Endothelial cell of umbilical vein (primary cell): ENCODE measurements at regions not wholly inside any gene's neighbourhood (a gene's known extent, or its start where the extent isn't known, plus 50 kb on each side); places are given as distances from the start of the nearest gene placed in this dataset.

Experiments used
- BruUV-seq: library from RNA; stranded (reverse); fragments of 400-500 nt; replicated peaks from 2 replicates; lab custom pipeline; 2021; lab: Mats Ljungman, UMichigan
- CTCF ChIA-PET: fragments of 300-600, 350-600 bp; sonication (Branson Sonifier 250); formaldehyde crosslinking; loops from one replicate; lab custom pipeline; 2021; ENCODE audit warnings: antibody characterized with exemption, inconsistent platforms; lab: Charles Lee
- POLR2A ChIA-PET: fragments of 300-600, 350-600 bp; sonication (Branson Sonifier 250); formaldehyde crosslinking; loops from one replicate; lab custom pipeline; 2021; ENCODE audit warnings: antibody characterized with exemption, inconsistent platforms; lab: Charles Lee
- DNase-seq: peaks from one replicate; pipeline ENCODE4 v3.0.0-alpha.2; 2011; ENCODE audit warnings: low read depth, low spot score
- FAIRE-seq: peaks from 2 replicates; lab custom pipeline; 2011; peaks lifted over from hg19 to GRCh38; lab: Jason Lieb, UNC
- H2AFZ ChIP-seq: 2 replicates; pipeline ENCODE4 v1.6.0; 2012; ENCODE audit warnings: low read depth, low read length, control low read depth, inconsistent platforms
- H3K27ac ChIP-seq: 2 replicates; pipeline ENCODE4 v1.5.1; 2011; ENCODE audit warnings: low read depth, mild to moderate bottlenecking, control low read depth, low read length, moderate library complexity; ENCODE audit not compliant: insufficient read depth
- H3K27me3 ChIP-seq, 2 experiments: 2 replicates each; pipeline versions ENCODE4 v1.6.0 to v1.6.1; 2011; ENCODE audit warnings: low read length in 2 of 2, mixed read lengths in 1 of 2; ENCODE audit not compliant: control insufficient read depth in 2 of 2, insufficient read depth in 2 of 2
- H3K36me3 ChIP-seq, 2 experiments: 2 replicates in 1 of 2; 3 replicates in 1 of 2; pipeline ENCODE4 v1.5.1; 2011; ENCODE audit warnings: low read length in 2 of 2, mild to moderate bottlenecking in 1 of 2, moderate library complexity in 1 of 2; ENCODE audit not compliant: control insufficient read depth in 2 of 2, insufficient read depth in 2 of 2; ENCODE audit errors: extremely low read depth in 1 of 2
- H3K4me1 ChIP-seq: 3 replicates; pipeline ENCODE4 v1.5.1; 2011; ENCODE audit warnings: mild to moderate bottlenecking, low read length; ENCODE audit not compliant: control insufficient read depth, insufficient read depth; ENCODE audit errors: extremely low read depth
- H3K4me2 ChIP-seq: 2 replicates; pipeline ENCODE4 v1.6.1; 2011; ENCODE audit warnings: low read length, control low read depth, mixed read lengths; ENCODE audit not compliant: insufficient read depth
- H3K4me3 ChIP-seq, 3 experiments: fragments of 200-600 bp in 1 of 3; sonication (generic), shearing (Covaris generic) in 1 of 3; replicated peaks in 1 of 3; 2 replicates each; pipeline ENCODE4 v1.5.1; 2011 to 2016; ENCODE audit warnings: control low read depth in 3 of 3, low read length in 3 of 3, mild to moderate bottlenecking in 2 of 3, inconsistent platforms in 1 of 3, low read depth in 1 of 3, moderate library complexity in 1 of 3; ENCODE audit not compliant: insufficient read depth in 1 of 3
- H3K79me2 ChIP-seq: 2 replicates; pipeline ENCODE4 v1.6.0; 2012; ENCODE audit warnings: low read length, inconsistent platforms; ENCODE audit not compliant: control insufficient read depth, insufficient read depth
- H3K9ac ChIP-seq: replicated peaks from 2 replicates; pipeline ENCODE3; 2011; ENCODE audit warnings: low read length, control low read depth; ENCODE audit not compliant: insufficient read depth; ENCODE audit errors: extremely low read depth
- H3K9me1 ChIP-seq: replicated peaks from 3 replicates; pipeline ENCODE4 v1.6.0; 2011; ENCODE audit warnings: mild to moderate bottlenecking, low read length; ENCODE audit not compliant: control insufficient read depth, insufficient read depth; ENCODE audit errors: extremely low read depth
- H3K9me3 ChIP-seq: replicated peaks from 2 replicates; pipeline ENCODE4 v1.5.1; 2012; ENCODE audit warnings: low read length, inconsistent platforms; ENCODE audit not compliant: control insufficient read depth, insufficient read depth
- H4K20me1 ChIP-seq: replicated peaks from 2 replicates; pipeline ENCODE3; 2011; ENCODE audit warnings: mild to moderate bottlenecking, low read length; ENCODE audit not compliant: control insufficient read depth, insufficient read depth; ENCODE audit errors: extremely low read depth
- CTCF ChIP-seq, 2 donors: IDR thresholded peaks; 1 replicate in 1 of 2; 2 replicates in 1 of 2; pipeline ENCODE4 v1.5.1; 2011; ENCODE audit warnings: low read length in 2 of 2, mild to moderate bottlenecking in 2 of 2, moderate library complexity in 2 of 2, control low read depth in 1 of 2, inconsistent platforms in 1 of 2, low read depth in 1 of 2; ENCODE audit not compliant: insufficient read depth in 1 of 2; ENCODE audit errors: extremely low read depth in 1 of 2
- EZH2 ChIP-seq: IDR thresholded peaks from 2 replicates; pipeline ENCODE4 v1.6.1; 2012; ENCODE audit warnings: borderline replicate concordance, low read depth, mild to moderate bottlenecking, moderate library complexity, low read length, inconsistent platforms; ENCODE audit not compliant: severe bottlenecking
- FOS ChIP-seq: IDR thresholded peaks from 2 replicates; pipeline ENCODE4 v1.6.1; 2011; ENCODE audit warnings: mild to moderate bottlenecking, low read length, moderate library complexity, borderline replicate concordance; ENCODE audit not compliant: insufficient read depth
- GATA2 ChIP-seq: IDR thresholded peaks from 2 replicates; pipeline ENCODE4 v1.7.0; 2011; ENCODE audit warnings: low read depth, mild to moderate bottlenecking, moderate library complexity, mixed read lengths, low read length; ENCODE audit not compliant: insufficient read length, insufficient read depth
- JUN ChIP-seq: IDR thresholded peaks from 2 replicates; pipeline ENCODE4 v1.6.1; 2011; ENCODE audit warnings: borderline replicate concordance, low read depth; ENCODE audit not compliant: insufficient read length, insufficient read depth
- MAX ChIP-seq: IDR thresholded peaks from 2 replicates; pipeline ENCODE4 v1.6.1; 2011; ENCODE audit not compliant: insufficient read depth, insufficient read length
- MYC ChIP-seq: IDR thresholded peaks from one replicate; pipeline ENCODE4 v1.6.1; 2011; ENCODE audit warnings: mild to moderate bottlenecking, low read depth, low read length
- POLR2A ChIP-seq: IDR thresholded peaks from 2 replicates; pipeline ENCODE4 v1.6.1; 2012; ENCODE audit warnings: low read depth, mild to moderate bottlenecking, control low read depth, low read length
- POLR2AphosphoS5 ChIP-seq: IDR thresholded peaks from 2 replicates; pipeline ENCODE4 v1.6.1; 2012; ENCODE audit warnings: low read depth, mild to moderate bottlenecking, control low read depth, low read length, moderate library complexity; ENCODE audit not compliant: insufficient read depth
- dilution Hi-C: fragments of 300-500 bp; cut with MboI; formaldehyde crosslinking; loops from one replicate; pipeline ENCODE4 v1.15.0; 2019; ENCODE audit warnings: low sequenced_read_pairs; ENCODE audit not compliant: extremely low pct_ligation_motif_present
- intact Hi-C: fragments of 100-400 bp; cut with micrococcal nuclease; formaldehyde crosslinking; loops from one replicate; pipeline ENCODE4 v1.10.0; 2022

GRCh38 chrX:124938715-124939114 lies 381.0 kb upstream of the TEX13C start:
- Histone ChIP-seq H3K9me3 (no peaks in the 10 kb centered on the region), H3K27ac (no peak overlapping the region), H3K4me3 (no peak overlapping the region), H3K79me2 (no peaks in the 10 kb centered on the region), H3K4me2 (no peak overlapping the region), H2AFZ (no peak overlapping the region), H3K9me1 (no peaks in the 10 kb centered on the region), H3K36me3 (no peaks in the 10 kb centered on the region), H3K9ac (no peak overlapping the region), H3K27me3 (no peaks in the 10 kb centered on the region), H3K4me1 (no peaks in the 10 kb centered on the region), H4K20me1 (no peaks in the 10 kb centered on the region)
- intact Hi-C loops (no loop called here), dilution Hi-C loops (no loop called here)
- FAIRE-seq (no peak), DNase-seq (no peak)
- TF ChIP-seq MYC: no peak
- no peak for TF ChIP-seq GATA2
- TF ChIP-seq EZH2: no peak
- TF ChIP-seq JUN: no peak
- TF ChIP-seq FOS: no peak
- no peak for TF ChIP-seq CTCF (IDR thresholded peaks at IDR 0.05; ENCODE audit: extremely low read depth in 1 of 2, insufficient read depth in 1 of 2, low read depth in 1 of 2, low read length in 2 of 2)
- TF ChIP-seq POLR2A: no peak
- TF ChIP-seq MAX: no peak
- TF ChIP-seq POLR2AphosphoS5: no peak
- CTCF ChIA-PET: no interaction called here
- no TSS peak for BruUV-seq
- POLR2A ChIA-PET: no interaction called here
